ENCODE measurements at regions not wholly inside any gene's neighbourhood (a gene's known extent, or its start where the extent isn't known, plus 50 kb on each side); places are given as distances from the start of the nearest gene placed in this dataset.
"Not testable (repeated sequence)": the region's sequence is repeated elsewhere in the genome, so short reads cannot be mapped to it uniquely, and the experiment has no call there.

GRCh38 chrX:69422208-69422607, 81.9 kb upstream of the NALF2 start:
- H3K36me3 ChIP-seq (ENCODE audit: control insufficient read depth in 2 of 2, insufficient read depth in 2 of 2, low read length in 1 of 2); H3K9ac ChIP-seq (ENCODE audit: control insufficient read depth, insufficient read depth, low read length); BruUV-seq (replicated peaks); POLR2A ChIA-PET; H3K27ac ChIP-seq (ENCODE audit: control insufficient read depth, insufficient read depth); DNase-seq (ENCODE audit: low read depth, low spot score); in situ Hi-C loops (cut with MboI); CTCF ChIA-PET; intact Hi-C loops (cut with micrococcal nuclease; ENCODE audit: unreplicated experiment); H4K20me1 ChIP-seq (ENCODE audit: control insufficient read depth, insufficient read depth); ATAC-seq; H3K4me2 ChIP-seq (ENCODE audit: control insufficient read depth, insufficient read depth); SMC1A ChIA-PET (ENCODE audit: uncharacterized antibody, unreplicated experiment); H3K27me3 ChIP-seq (replicated peaks in 1 of 2; ENCODE audit: control insufficient read depth in 2 of 2, insufficient read depth in 2 of 2, low read length in 1 of 2); H3K4me3 ChIP-seq; H3K9me3 ChIP-seq (replicated peaks; ENCODE audit: control insufficient read depth, insufficient read depth, low read length); H3K4me1 ChIP-seq (ENCODE audit: control insufficient read depth, insufficient read depth, low read length); H2AFZ ChIP-seq (ENCODE audit: control insufficient read depth, low read depth, low read length); H3K79me2 ChIP-seq (ENCODE audit: control insufficient read depth, insufficient read depth, low read length); RAD21 ChIA-PET (ENCODE audit: unreplicated experiment); FAIRE-seq: not testable (repeated sequence)
- 47% methylated on average over 3 of the region's 19 CpGs for WGBS (ENCODE audit: insufficient coverage, insufficient replicate concordance, low lambda C conversion rate, missing lambda C conversion rate)

GRCh38 chrX:69415698-69416097, 88.4 kb upstream of the NALF2 start:
- POLR2A ChIA-PET: no interaction called here

GRCh38 chrX:69412661-69413060, 91.5 kb upstream of the NALF2 start:
- Histone ChIP-seq H3K79me2 (ENCODE audit: control insufficient read depth, insufficient read depth, low read length) (no peaks in the 10 kb centered on the region), H3K36me3 (ENCODE audit: control insufficient read depth in 2 of 2, insufficient read depth in 2 of 2, low read length in 1 of 2) (no peaks in the 10 kb centered on the region), H3K9me3 (replicated peaks; ENCODE audit: control insufficient read depth, insufficient read depth, low read length) (no peaks in the 10 kb centered on the region), H3K4me1 (ENCODE audit: control insufficient read depth, insufficient read depth, low read length) (no peaks in the 10 kb centered on the region), H3K27ac (ENCODE audit: control insufficient read depth, insufficient read depth) (no peak overlapping the region), H3K4me3 (no peak overlapping the region), H3K9ac (ENCODE audit: control insufficient read depth, insufficient read depth, low read length) (no peak overlapping the region), H2AFZ (ENCODE audit: control insufficient read depth, low read depth, low read length) (no peak overlapping the region), H3K27me3 (replicated peaks in 1 of 2; ENCODE audit: control insufficient read depth in 2 of 2, insufficient read depth in 2 of 2, low read length in 1 of 2) (no peaks in the 10 kb centered on the region), H3K4me2 (ENCODE audit: control insufficient read depth, insufficient read depth) (no peak overlapping the region), H4K20me1 (ENCODE audit: control insufficient read depth, insufficient read depth) (no peaks in the 10 kb centered on the region)
- no peak for FAIRE-seq
- ChIA-PET CTCF (interaction anchor here (1.7 kb wide), 1 partner anchor 25 kb away, joined by 3 read pairs; no protein-coding TSS in a partner anchor), SMC1A (ENCODE audit: uncharacterized antibody, unreplicated experiment) (no interaction called here), RAD21 (ENCODE audit: unreplicated experiment) (no interaction called here), POLR2A (no interaction called here)
- in situ Hi-C loops (cut with MboI): no loop called here
- 65% methylated on average over 3 of the region's 3 CpGs for WGBS (ENCODE audit: insufficient coverage, insufficient replicate concordance, low lambda C conversion rate, missing lambda C conversion rate)
- no TSS peak for BruUV-seq (replicated peaks)
- ATAC-seq: no peak
- DNase-seq (ENCODE audit: low read depth, low spot score): no peak
- intact Hi-C loops (cut with micrococcal nuclease; ENCODE audit: unreplicated experiment): no loop called here
- no peak for TF ChIP-seq RCOR1 (conservative IDR thresholded peaks at IDR 0.05; ENCODE audit: low read depth, low read length)
- TF ChIP-seq E2F8 (IDR thresholded peaks at IDR 0.05; ENCODE audit: low read depth, partially characterized antibody): no peak
- TF ChIP-seq HDGF (IDR thresholded peaks at IDR 0.05): no peak
- no peak for TF ChIP-seq HCFC1 (IDR thresholded peaks at IDR 0.05; ENCODE audit: low read length)
- TF ChIP-seq SUPT20H (IDR thresholded peaks at IDR 0.05; ENCODE audit: borderline replicate concordance, control insufficient read depth, low read depth, low read length): no peak
- TF ChIP-seq MYB (IDR thresholded peaks at IDR 0.05; ENCODE audit: borderline replicate concordance, low read depth, low read length): no peak
- TF ChIP-seq CEBPB (IDR thresholded peaks at IDR 0.05; ENCODE audit: borderline replicate concordance in 1 of 2, low read depth in 2 of 2, low read length in 2 of 2): no peak
- TF ChIP-seq TCF3 (IDR thresholded peaks at IDR 0.05; ENCODE audit: borderline replicate concordance, insufficient read depth, low read depth, low read length): no peak
- no peak for TF ChIP-seq GABPA (IDR thresholded peaks at IDR 0.05; ENCODE audit: low read depth)

More at GRCh38 chrX:69415698-69416097, 88.4 kb upstream of the NALF2 start:
- Histone ChIP-seq H3K9ac (ENCODE audit: control insufficient read depth, insufficient read depth, low read length) (no peak overlapping the region), H3K9me3 (replicated peaks; ENCODE audit: control insufficient read depth, insufficient read depth, low read length) (no peaks in the 10 kb centered on the region), H3K4me1 (ENCODE audit: control insufficient read depth, insufficient read depth, low read length) (no peaks in the 10 kb centered on the region), H3K4me3 (no peak overlapping the region), H4K20me1 (ENCODE audit: control insufficient read depth, insufficient read depth) (no peaks in the 10 kb centered on the region), H3K4me2 (ENCODE audit: control insufficient read depth, insufficient read depth) (no peak overlapping the region), H2AFZ (ENCODE audit: control insufficient read depth, low read depth, low read length) (no peak overlapping the region), H3K36me3 (ENCODE audit: control insufficient read depth in 2 of 2, insufficient read depth in 2 of 2, low read length in 1 of 2) (no peaks in the 10 kb centered on the region), H3K27ac (ENCODE audit: control insufficient read depth, insufficient read depth) (no peak overlapping the region), H3K27me3 (replicated peaks in 1 of 2; ENCODE audit: control insufficient read depth in 2 of 2, insufficient read depth in 2 of 2, low read length in 1 of 2) (no peaks in the 10 kb centered on the region), H3K79me2 (ENCODE audit: control insufficient read depth, insufficient read depth, low read length) (no peaks in the 10 kb centered on the region)
- ChIA-PET SMC1A (ENCODE audit: uncharacterized antibody, unreplicated experiment) (no interaction called here), RAD21 (ENCODE audit: unreplicated experiment) (no interaction called here), CTCF (no interaction called here)
- ATAC-seq: no peak
- BruUV-seq (replicated peaks): no TSS peak
- DNase-seq (ENCODE audit: low read depth, low spot score): no peak
- WGBS (ENCODE audit: insufficient coverage, insufficient replicate concordance, low lambda C conversion rate, missing lambda C conversion rate): 89% methylated on average over 1 of the region's 1 CpG
- intact Hi-C loops (cut with micrococcal nuclease; ENCODE audit: unreplicated experiment) (no loop called here), in situ Hi-C loops (cut with MboI) (no loop called here)
- no peak for FAIRE-seq
- no peak for TF ChIP-seq MYB (IDR thresholded peaks at IDR 0.05; ENCODE audit: borderline replicate concordance, low read depth, low read length)
